Common myeloid progenitor, CD34-positive (primary cell): ENCODE measurements at regions not wholly inside any gene's neighbourhood (a gene's known extent, or its start where the extent isn't known, plus 50 kb on each side); places are given as distances from the start of the nearest gene placed in this dataset.

Experiments
- CTCF ChIA-PET: fragments of 350-600 bp; sonication (Branson Sonifier 250); formaldehyde crosslinking; loops from one replicate; lab custom pipeline; 2021; ENCODE audit warnings: antibody characterized with exemption; lab: Charles Lee
- POLR2A ChIA-PET: fragments of 350-600 bp; sonication (Branson Sonifier 250); formaldehyde crosslinking; loops from one replicate; lab custom pipeline; 2021; ENCODE audit warnings: antibody characterized with exemption; lab: Charles Lee
- DNase-seq, 3 donors: peaks; one replicate each; pipeline versions ENCODE4 v3.0.0 to v3.0.0-alpha.2; 2013
- H3K27ac ChIP-seq, 2 experiments: 1 replicate in 1 of 2; 2 replicates in 1 of 2; pipeline ENCODE4 v1.7.0; 2013; ENCODE audit warnings: inconsistent platforms in 2 of 2, low read length in 2 of 2, mild to moderate bottlenecking in 2 of 2, low read depth in 1 of 2, moderate library complexity in 1 of 2; ENCODE audit not compliant: severe bottlenecking in 2 of 2, insufficient read depth in 1 of 2, poor library complexity in 1 of 2
- H3K27me3 ChIP-seq, 5 experiments: replicated peaks in 2 of 5; 1 replicate in 3 of 5; 2 replicates in 2 of 5; pipeline versions ENCODE4 v1.6.1 to v1.7.0; 2013; ENCODE audit warnings: low read length in 4 of 5, mild to moderate bottlenecking in 2 of 5, moderate library complexity in 2 of 5, inconsistent platforms in 1 of 5; ENCODE audit not compliant: insufficient read depth in 5 of 5, control insufficient read depth in 4 of 5
- H3K36me3 ChIP-seq, 4 experiments: 1 replicate in 2 of 4; 2 replicates in 2 of 4; pipeline versions ENCODE4 v1.6.1 to v1.7.0; 2013; ENCODE audit warnings: low read length in 3 of 4, control low read depth in 1 of 4, mild to moderate bottlenecking in 1 of 4; ENCODE audit not compliant: control insufficient read depth in 4 of 4, insufficient read depth in 4 of 4
- H3K4me1 ChIP-seq, 4 experiments: 1 replicate in 3 of 4; 2 replicates in 1 of 4; pipeline versions ENCODE4 v1.6.1 to v1.7.1; 2013; ENCODE audit warnings: low read length in 3 of 4, mild to moderate bottlenecking in 3 of 4, control low read depth in 1 of 4, inconsistent platforms in 1 of 4, moderate library complexity in 1 of 4; ENCODE audit not compliant: control insufficient read depth in 4 of 4, insufficient read depth in 4 of 4; ENCODE audit errors: control extremely low read depth in 1 of 4
- H3K4me3 ChIP-seq, 7 experiments: 1 replicate in 4 of 7; 2 replicates in 3 of 7; pipeline versions ENCODE4 v1.5.1 to v1.7.0; 2013; ENCODE audit warnings: mild to moderate bottlenecking in 7 of 7, low read length in 6 of 7, moderate library complexity in 6 of 7, inconsistent platforms in 2 of 7, low read depth in 2 of 7, control low read depth in 1 of 7; ENCODE audit not compliant: insufficient read depth in 4 of 7, control insufficient read depth in 1 of 7; ENCODE audit errors: extremely low read depth in 1 of 7
- H3K9me3 ChIP-seq, 5 experiments: 1 replicate in 4 of 5; 2 replicates in 1 of 5; pipeline versions ENCODE4 v1.6.1 to v1.7.1; 2013; ENCODE audit warnings: low read length in 4 of 5, mild to moderate bottlenecking in 2 of 5, inconsistent platforms in 1 of 5, low read depth in 1 of 5, moderate library complexity in 1 of 5; ENCODE audit not compliant: control insufficient read depth in 4 of 5, insufficient read depth in 2 of 5; ENCODE audit errors: control extremely low read depth in 1 of 5
- WGBS: methylation state at CpG from one replicate; pipeline ENCODE4 v1.1.5; 2013; ENCODE audit not compliant: insufficient coverage; 5-methylcytosine and 5-hydroxymethylcytosine counted together

DNA sequence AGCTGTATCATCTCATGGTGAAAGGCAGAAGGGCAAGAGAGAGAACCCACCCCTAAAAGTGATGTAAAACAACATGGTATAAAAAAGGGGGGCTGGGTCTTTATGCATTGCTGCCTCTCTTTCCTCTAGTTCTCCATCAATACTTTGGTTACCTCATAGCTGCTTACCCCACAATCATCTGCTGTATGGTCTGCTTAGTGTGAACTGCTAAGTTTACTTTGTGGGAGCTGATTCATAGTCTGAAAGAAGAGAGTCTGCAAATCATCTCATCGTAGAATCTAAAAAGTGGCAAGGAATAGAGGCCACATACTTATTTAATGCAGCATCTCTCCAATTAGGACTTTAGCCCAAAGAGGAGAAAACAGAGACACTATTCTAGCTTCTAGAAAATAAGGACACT is 546.8 kb downstream of the GBE1 start:
- Histone ChIP-seq H3K27me3 (no peaks in the 10 kb centered on the region), H3K36me3 (no peaks in the 10 kb centered on the region), H3K27ac (no peak overlapping the region), H3K9me3 (no peaks in the 10 kb centered on the region), H3K4me3 (no peak overlapping the region), H3K4me1 (no peaks in the 10 kb centered on the region)
- WGBS, result 100% methylated on average over 1 of the region's 1 CpG
- ChIA-PET POLR2A (no interaction called here), CTCF (no interaction called here)
- no peak for DNase-seq

DNA sequence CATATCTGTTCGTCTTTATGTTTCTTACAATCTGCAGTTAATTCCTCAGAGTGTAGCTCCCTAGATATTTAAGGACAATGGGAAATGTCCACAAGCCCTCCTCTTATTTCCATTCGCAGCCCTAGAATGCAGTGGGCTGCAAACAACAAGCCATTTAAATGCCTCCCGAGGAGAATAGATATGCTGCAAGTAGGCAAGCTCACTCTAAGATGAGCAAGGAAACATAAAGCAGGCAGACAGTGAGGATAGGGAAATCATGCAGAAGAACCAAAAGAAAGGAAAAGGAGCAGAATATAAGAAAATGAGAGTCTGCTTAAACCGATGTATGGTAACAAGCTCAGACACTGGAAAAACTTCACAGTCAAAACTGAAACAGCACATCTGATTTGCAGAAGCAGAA is 561.9 kb downstream of the GBE1 start:
- no peaks in the 10 kb centered on the region for H3K36me3 ChIP-seq

DNA sequence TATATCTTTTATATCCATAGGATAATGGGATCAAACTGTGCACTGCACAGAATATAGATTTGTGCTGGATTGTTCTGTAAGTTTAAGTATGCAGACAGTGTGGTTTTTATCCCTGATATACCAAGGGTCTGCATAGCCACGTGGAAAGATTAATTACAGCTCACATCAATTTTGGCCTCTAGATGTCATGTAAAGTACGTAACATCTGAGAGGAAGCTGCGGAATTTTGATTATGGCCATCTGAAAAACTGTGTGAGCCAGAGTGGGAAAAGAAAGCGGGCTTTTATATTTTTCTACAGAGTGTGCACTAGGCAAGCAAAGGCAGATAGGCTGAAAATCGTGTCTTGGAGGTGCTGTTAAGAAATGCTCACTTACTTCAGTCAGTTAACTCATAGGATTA is 562.7 kb downstream of the GBE1 start:
- ChIA-PET CTCF (no interaction called here), POLR2A (no interaction called here)
- Histone ChIP-seq H3K27ac (no peak overlapping the region), H3K4me1 (no peaks in the 10 kb centered on the region), H3K4me3 (no peak overlapping the region), H3K36me3 (no peaks in the 10 kb centered on the region), H3K9me3 (no peaks in the 10 kb centered on the region), H3K27me3 (no peaks in the 10 kb centered on the region)
- no peak for DNase-seq
- WGBS, result 90% methylated on average over 4 of the region's 5 CpGs

More for the DNA sequence above, 561.9 kb downstream of the GBE1 start:
- 61% methylated on average over 3 of the region's 4 CpGs for WGBS
- Histone ChIP-seq H3K9me3 (no peaks in the 10 kb centered on the region), H3K4me3 (no peak overlapping the region), H3K27me3 (no peaks in the 10 kb centered on the region), H3K4me1 (no peaks in the 10 kb centered on the region), H3K27ac (no peak overlapping the region)
- POLR2A ChIA-PET, result interaction anchor here (0.7 kb wide), 1 partner anchor 1237 kb away, joined by 3 read pairs; no protein-coding TSS in a partner anchor
- CTCF ChIA-PET, result no interaction called here
- no peak for DNase-seq

DNA sequence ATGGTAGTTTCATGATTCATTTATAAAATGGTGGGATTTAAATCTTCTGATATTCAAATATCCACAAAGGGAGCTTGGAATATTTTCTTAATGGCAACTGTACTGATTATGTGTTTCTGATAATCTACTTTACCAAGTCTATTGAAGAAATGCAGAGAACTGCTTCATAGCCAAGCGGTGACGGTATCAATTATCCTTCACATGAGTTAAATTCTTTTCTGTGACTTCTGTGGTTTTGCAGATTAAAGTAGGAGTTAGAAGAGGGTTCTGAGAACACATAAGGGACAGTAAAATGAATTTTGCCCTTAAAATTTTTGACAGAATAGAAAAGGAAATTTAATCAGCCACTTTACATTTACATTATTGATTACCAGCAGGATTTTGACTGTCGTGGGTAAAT is 563.2 kb downstream of the GBE1 start:
- WGBS, result no CpG with 5 or more reads among the region's 3 CpGs
- Histone ChIP-seq H3K4me3 (no peak overlapping the region), H3K4me1 (no peaks in the 10 kb centered on the region), H3K36me3 (no peaks in the 10 kb centered on the region), H3K27ac (no peak overlapping the region), H3K9me3 (no peaks in the 10 kb centered on the region), H3K27me3 (no peaks in the 10 kb centered on the region)
- DNase-seq, result no peak
- ChIA-PET POLR2A (no interaction called here), CTCF (no interaction called here)

DNA sequence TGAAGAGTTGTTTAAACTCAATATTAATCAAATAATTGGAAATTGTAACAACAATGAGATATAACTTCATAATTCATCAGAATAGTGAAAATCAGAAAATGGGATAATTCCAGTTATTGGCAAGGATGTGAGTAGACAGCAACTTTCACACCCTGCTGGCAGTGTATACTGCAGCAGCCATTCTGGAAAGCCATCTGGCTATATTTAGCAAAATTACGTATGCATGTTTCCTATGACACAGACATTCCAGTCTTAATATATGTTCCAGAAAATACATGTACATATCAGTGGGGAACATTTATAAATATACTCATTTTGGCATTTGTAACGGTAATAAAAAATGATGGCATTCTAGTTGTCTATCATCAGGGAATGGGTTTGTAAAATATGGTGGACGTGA is 564.1 kb downstream of the GBE1 start:
- DNase-seq, result no peak
- no peaks in the 10 kb centered on the region for H3K36me3 ChIP-seq
- no peaks in the 10 kb centered on the region for H3K9me3 ChIP-seq
- H3K4me3 ChIP-seq, result no peak overlapping the region
- H3K27ac ChIP-seq, result no peak overlapping the region
- POLR2A ChIA-PET, result no interaction called here
- no peaks in the 10 kb centered on the region for H3K4me1 ChIP-seq
- WGBS, result 100% methylated on average over 2 of the region's 3 CpGs
- CTCF ChIA-PET, result no interaction called here
- no peaks in the 10 kb centered on the region for H3K27me3 ChIP-seq

DNA sequence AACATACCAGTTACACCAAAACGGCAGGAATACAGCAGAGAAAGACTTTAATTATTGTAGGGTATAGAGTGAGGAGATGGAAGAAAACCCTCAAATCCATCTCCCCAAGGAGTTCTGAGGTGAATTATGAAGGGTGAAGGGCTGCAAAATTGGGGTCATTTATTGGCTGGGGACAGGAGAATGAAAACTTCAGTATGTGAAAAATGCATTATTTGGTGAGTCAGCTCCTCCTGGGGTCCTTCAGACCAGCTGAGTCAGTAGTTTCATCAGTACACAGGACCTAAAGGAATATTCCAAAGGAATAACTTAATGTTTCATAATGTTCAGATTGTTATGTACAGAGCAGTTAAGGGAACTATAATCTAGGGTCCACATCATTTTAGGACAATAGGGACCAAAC is 566.0 kb downstream of the GBE1 start:
- no peak overlapping the region for H3K27ac ChIP-seq
- no peaks in the 10 kb centered on the region for H3K27me3 ChIP-seq
- CTCF ChIA-PET, result no interaction called here
- H3K4me1 ChIP-seq, result no peaks in the 10 kb centered on the region
- DNase-seq, result no peak
- POLR2A ChIA-PET, result no interaction called here
- no peaks in the 10 kb centered on the region for H3K9me3 ChIP-seq
- no CpG with 5 or more reads among the region's 1 CpG for WGBS
- H3K4me3 ChIP-seq, result no peak overlapping the region
- no peaks in the 10 kb centered on the region for H3K36me3 ChIP-seq

DNA sequence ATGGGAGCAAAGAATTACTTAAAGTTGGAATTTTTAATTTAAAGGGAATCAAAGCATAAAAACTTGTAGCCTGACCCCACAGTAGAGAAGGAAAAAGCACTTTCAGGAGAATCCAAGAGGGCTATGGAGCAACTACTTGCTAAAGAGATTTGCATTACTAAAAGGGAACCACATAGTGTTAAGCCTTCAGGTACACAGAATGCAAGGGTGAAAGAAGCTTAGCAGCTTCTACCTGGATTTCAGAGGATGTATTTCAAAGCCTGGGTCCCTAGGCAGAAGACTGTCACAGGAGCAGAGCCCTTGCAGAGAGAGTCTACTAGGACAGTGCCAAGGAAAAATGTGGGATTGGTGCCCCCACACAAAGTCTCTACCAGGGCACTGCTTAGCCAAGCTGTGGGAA is 575.0 kb downstream of the GBE1 start:
- DNase-seq, result no peak
- no peak overlapping the region for H3K4me3 ChIP-seq
- ChIA-PET CTCF (no interaction called here), POLR2A (no interaction called here)
- no peaks in the 10 kb centered on the region for H3K9me3 ChIP-seq
- H3K27ac ChIP-seq, result no peak overlapping the region
- H3K36me3 ChIP-seq, result no peaks in the 10 kb centered on the region
- H3K27me3 ChIP-seq, result no peaks in the 10 kb centered on the region
- H3K4me1 ChIP-seq, result no peaks in the 10 kb centered on the region
